ENCODE measurements at regions not wholly inside any gene's neighbourhood (a gene's known extent, or its start where the extent isn't known, plus 50 kb on each side); places are given as distances from the start of the nearest gene placed in this dataset.

- Histone ChIP-seq H3K27me3 (no peaks in the 10 kb centered on the region), H3K27ac (no peak overlapping the region), H3K36me3 (no peaks in the 10 kb centered on the region), H3K9me3 (no peaks in the 10 kb centered on the region), H3K4me3 (no peak overlapping the region), H3K4me1 (no peaks in the 10 kb centered on the region)
- intact Hi-C loops (cut with DNase I; ENCODE audit: low total_unique reads) = no loop called here
- no peak for TF ChIP-seq CTCF (IDR thresholded peaks at IDR 0.05)
- no peak for TF ChIP-seq POLR2A (IDR thresholded peaks at IDR 0.05)
- DNase-seq = no peak
Observed at GRCh38 chr7:142347091-142347490, 89.2 kb upstream of the PRSS58 start.

GRCh38 chr7:142345811-142346210, 88.0 kb upstream of the PRSS58 start:
- no peaks in the 10 kb centered on the region for H3K9me3 ChIP-seq
- DNase-seq = no peak
- no peaks in the 10 kb centered on the region for H3K27me3 ChIP-seq
- no peak overlapping the region for H3K27ac ChIP-seq
- H3K4me1 ChIP-seq = no peaks in the 10 kb centered on the region
- no peak overlapping the region for H3K4me3 ChIP-seq
- intact Hi-C loops (cut with DNase I; ENCODE audit: low total_unique reads) = no loop called here
- no peaks in the 10 kb centered on the region for H3K36me3 ChIP-seq
- TF ChIP-seq CTCF (IDR thresholded peaks at IDR 0.05) (no peak), POLR2A (IDR thresholded peaks at IDR 0.05) (no peak)

GRCh38 chr7:142338633-142339501, 81.0 kb upstream of the PRSS58 start:
- H3K27ac ChIP-seq = no peak overlapping the region
- no peaks in the 10 kb centered on the region for H3K9me3 ChIP-seq
- intact Hi-C loops (cut with DNase I; ENCODE audit: low total_unique reads) = no loop called here
- no peak for TF ChIP-seq CTCF (IDR thresholded peaks at IDR 0.05)
- TF ChIP-seq POLR2A (IDR thresholded peaks at IDR 0.05) = no peak
- H3K27me3 ChIP-seq = no peaks in the 10 kb centered on the region
- no peaks in the 10 kb centered on the region for H3K4me1 ChIP-seq
- H3K4me3 ChIP-seq = no peak overlapping the region
- DNase-seq = no peak
- no peaks in the 10 kb centered on the region for H3K36me3 ChIP-seq

GRCh38 chr7:142337054-142338001, 79.5 kb upstream of the PRSS58 start:
- intact Hi-C loops (cut with DNase I; ENCODE audit: low total_unique reads) = no loop called here
- DNase-seq = no peak
- H3K27ac ChIP-seq = no peak overlapping the region
- H3K4me1 ChIP-seq = no peaks in the 10 kb centered on the region
- TF ChIP-seq POLR2A (IDR thresholded peaks at IDR 0.05) (no peak), CTCF (IDR thresholded peaks at IDR 0.05) (no peak)
- no peaks in the 10 kb centered on the region for H3K36me3 ChIP-seq
- H3K4me3 ChIP-seq = no peak overlapping the region
- H3K27me3 ChIP-seq = no peaks in the 10 kb centered on the region
- no peaks in the 10 kb centered on the region for H3K9me3 ChIP-seq

DNA sequence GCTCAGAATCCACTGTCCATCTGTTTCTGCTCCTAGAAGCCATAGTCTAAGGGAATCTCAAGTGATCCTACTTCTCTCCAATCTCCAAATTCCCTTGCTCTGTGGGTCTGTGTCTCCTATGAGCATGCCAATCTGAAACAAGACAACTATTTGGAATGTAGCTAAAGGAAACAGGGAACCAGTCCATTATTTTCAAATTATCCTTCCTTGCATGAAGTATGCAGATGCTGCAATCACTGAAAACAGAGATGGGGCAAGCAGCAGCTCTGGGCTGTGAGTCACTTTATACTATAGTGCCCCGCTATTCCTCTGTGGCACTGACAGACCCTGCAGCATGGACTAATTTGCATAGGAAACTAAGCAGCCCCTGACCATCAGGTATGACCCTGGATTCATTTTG, 76.9 kb upstream of the PRSS58 start:
- Histone ChIP-seq H3K4me1 (no peaks in the 10 kb centered on the region), H3K4me3 (no peak overlapping the region)
- intact Hi-C loops (cut with DNase I; ENCODE audit: low total_unique reads) = no loop called here

More for the DNA sequence above, 76.9 kb upstream of the PRSS58 start:
- H3K36me3 ChIP-seq = no peaks in the 10 kb centered on the region
- H3K27me3 ChIP-seq = no peaks in the 10 kb centered on the region
- TF ChIP-seq CTCF (IDR thresholded peaks at IDR 0.05) (no peak), POLR2A (IDR thresholded peaks at IDR 0.05) (no peak)
- DNase-seq = no peak
- no peaks in the 10 kb centered on the region for H3K9me3 ChIP-seq
- H3K27ac ChIP-seq = no peak overlapping the region
